Endothelial cell of umbilical vein (primary cell): ENCODE measurements at regions not wholly inside any gene's neighbourhood (a gene's known extent, or its start where the extent isn't known, plus 50 kb on each side); places are given as distances from the start of the nearest gene placed in this dataset.

Experiments
- BruUV-seq: library from RNA; stranded (reverse); fragments of 400-500 nt; replicated peaks from 2 replicates; lab custom pipeline; 2021; lab: Mats Ljungman, UMichigan
- CTCF ChIA-PET: fragments of 300-600, 350-600 bp; sonication (Branson Sonifier 250); formaldehyde crosslinking; loops from one replicate; lab custom pipeline; 2021; ENCODE audit warnings: antibody characterized with exemption, inconsistent platforms; lab: Charles Lee
- POLR2A ChIA-PET: fragments of 300-600, 350-600 bp; sonication (Branson Sonifier 250); formaldehyde crosslinking; loops from one replicate; lab custom pipeline; 2021; ENCODE audit warnings: antibody characterized with exemption, inconsistent platforms; lab: Charles Lee
- DNase-seq: peaks from one replicate; pipeline ENCODE4 v3.0.0-alpha.2; 2011; ENCODE audit warnings: low read depth, low spot score
- FAIRE-seq: peaks from 2 replicates; lab custom pipeline; 2011; peaks lifted over from hg19 to GRCh38; lab: Jason Lieb, UNC
- H2AFZ ChIP-seq: 2 replicates; pipeline ENCODE4 v1.6.0; 2012; ENCODE audit warnings: low read depth, low read length, control low read depth, inconsistent platforms
- H3K27ac ChIP-seq: 2 replicates; pipeline ENCODE4 v1.5.1; 2011; ENCODE audit warnings: low read depth, mild to moderate bottlenecking, control low read depth, low read length, moderate library complexity; ENCODE audit not compliant: insufficient read depth
- H3K27me3 ChIP-seq, 2 experiments: 2 replicates each; pipeline versions ENCODE4 v1.6.0 to v1.6.1; 2011; ENCODE audit warnings: low read length in 2 of 2, mixed read lengths in 1 of 2; ENCODE audit not compliant: control insufficient read depth in 2 of 2, insufficient read depth in 2 of 2
- H3K36me3 ChIP-seq, 2 experiments: 2 replicates in 1 of 2; 3 replicates in 1 of 2; pipeline ENCODE4 v1.5.1; 2011; ENCODE audit warnings: low read length in 2 of 2, mild to moderate bottlenecking in 1 of 2, moderate library complexity in 1 of 2; ENCODE audit not compliant: control insufficient read depth in 2 of 2, insufficient read depth in 2 of 2; ENCODE audit errors: extremely low read depth in 1 of 2
- H3K4me1 ChIP-seq: 3 replicates; pipeline ENCODE4 v1.5.1; 2011; ENCODE audit warnings: mild to moderate bottlenecking, low read length; ENCODE audit not compliant: control insufficient read depth, insufficient read depth; ENCODE audit errors: extremely low read depth
- H3K4me2 ChIP-seq: 2 replicates; pipeline ENCODE4 v1.6.1; 2011; ENCODE audit warnings: low read length, control low read depth, mixed read lengths; ENCODE audit not compliant: insufficient read depth
- H3K4me3 ChIP-seq, 3 experiments: fragments of 200-600 bp in 1 of 3; sonication (generic), shearing (Covaris generic) in 1 of 3; replicated peaks in 1 of 3; 2 replicates each; pipeline ENCODE4 v1.5.1; 2011 to 2016; ENCODE audit warnings: control low read depth in 3 of 3, low read length in 3 of 3, mild to moderate bottlenecking in 2 of 3, inconsistent platforms in 1 of 3, low read depth in 1 of 3, moderate library complexity in 1 of 3; ENCODE audit not compliant: insufficient read depth in 1 of 3
- H3K79me2 ChIP-seq: 2 replicates; pipeline ENCODE4 v1.6.0; 2012; ENCODE audit warnings: low read length, inconsistent platforms; ENCODE audit not compliant: control insufficient read depth, insufficient read depth
- H3K9ac ChIP-seq: replicated peaks from 2 replicates; pipeline ENCODE3; 2011; ENCODE audit warnings: low read length, control low read depth; ENCODE audit not compliant: insufficient read depth; ENCODE audit errors: extremely low read depth
- H3K9me1 ChIP-seq: replicated peaks from 3 replicates; pipeline ENCODE4 v1.6.0; 2011; ENCODE audit warnings: mild to moderate bottlenecking, low read length; ENCODE audit not compliant: control insufficient read depth, insufficient read depth; ENCODE audit errors: extremely low read depth
- H3K9me3 ChIP-seq: replicated peaks from 2 replicates; pipeline ENCODE4 v1.5.1; 2012; ENCODE audit warnings: low read length, inconsistent platforms; ENCODE audit not compliant: control insufficient read depth, insufficient read depth
- H4K20me1 ChIP-seq: replicated peaks from 2 replicates; pipeline ENCODE3; 2011; ENCODE audit warnings: mild to moderate bottlenecking, low read length; ENCODE audit not compliant: control insufficient read depth, insufficient read depth; ENCODE audit errors: extremely low read depth
- CTCF ChIP-seq, 2 donors: IDR thresholded peaks; 1 replicate in 1 of 2; 2 replicates in 1 of 2; pipeline ENCODE4 v1.5.1; 2011; ENCODE audit warnings: low read length in 2 of 2, mild to moderate bottlenecking in 2 of 2, moderate library complexity in 2 of 2, control low read depth in 1 of 2, inconsistent platforms in 1 of 2, low read depth in 1 of 2; ENCODE audit not compliant: insufficient read depth in 1 of 2; ENCODE audit errors: extremely low read depth in 1 of 2
- EZH2 ChIP-seq: IDR thresholded peaks from 2 replicates; pipeline ENCODE4 v1.6.1; 2012; ENCODE audit warnings: borderline replicate concordance, low read depth, mild to moderate bottlenecking, moderate library complexity, low read length, inconsistent platforms; ENCODE audit not compliant: severe bottlenecking
- FOS ChIP-seq: IDR thresholded peaks from 2 replicates; pipeline ENCODE4 v1.6.1; 2011; ENCODE audit warnings: mild to moderate bottlenecking, low read length, moderate library complexity, borderline replicate concordance; ENCODE audit not compliant: insufficient read depth
- GATA2 ChIP-seq: IDR thresholded peaks from 2 replicates; pipeline ENCODE4 v1.7.0; 2011; ENCODE audit warnings: low read depth, mild to moderate bottlenecking, moderate library complexity, mixed read lengths, low read length; ENCODE audit not compliant: insufficient read length, insufficient read depth
- JUN ChIP-seq: IDR thresholded peaks from 2 replicates; pipeline ENCODE4 v1.6.1; 2011; ENCODE audit warnings: borderline replicate concordance, low read depth; ENCODE audit not compliant: insufficient read length, insufficient read depth
- MAX ChIP-seq: IDR thresholded peaks from 2 replicates; pipeline ENCODE4 v1.6.1; 2011; ENCODE audit not compliant: insufficient read depth, insufficient read length
- MYC ChIP-seq: IDR thresholded peaks from one replicate; pipeline ENCODE4 v1.6.1; 2011; ENCODE audit warnings: mild to moderate bottlenecking, low read depth, low read length
- POLR2A ChIP-seq: IDR thresholded peaks from 2 replicates; pipeline ENCODE4 v1.6.1; 2012; ENCODE audit warnings: low read depth, mild to moderate bottlenecking, control low read depth, low read length
- POLR2AphosphoS5 ChIP-seq: IDR thresholded peaks from 2 replicates; pipeline ENCODE4 v1.6.1; 2012; ENCODE audit warnings: low read depth, mild to moderate bottlenecking, control low read depth, low read length, moderate library complexity; ENCODE audit not compliant: insufficient read depth
- dilution Hi-C: fragments of 300-500 bp; cut with MboI; formaldehyde crosslinking; loops from one replicate; pipeline ENCODE4 v1.15.0; 2019; ENCODE audit warnings: low sequenced_read_pairs; ENCODE audit not compliant: extremely low pct_ligation_motif_present
- intact Hi-C: fragments of 100-400 bp; cut with micrococcal nuclease; formaldehyde crosslinking; loops from one replicate; pipeline ENCODE4 v1.10.0; 2022

DNA sequence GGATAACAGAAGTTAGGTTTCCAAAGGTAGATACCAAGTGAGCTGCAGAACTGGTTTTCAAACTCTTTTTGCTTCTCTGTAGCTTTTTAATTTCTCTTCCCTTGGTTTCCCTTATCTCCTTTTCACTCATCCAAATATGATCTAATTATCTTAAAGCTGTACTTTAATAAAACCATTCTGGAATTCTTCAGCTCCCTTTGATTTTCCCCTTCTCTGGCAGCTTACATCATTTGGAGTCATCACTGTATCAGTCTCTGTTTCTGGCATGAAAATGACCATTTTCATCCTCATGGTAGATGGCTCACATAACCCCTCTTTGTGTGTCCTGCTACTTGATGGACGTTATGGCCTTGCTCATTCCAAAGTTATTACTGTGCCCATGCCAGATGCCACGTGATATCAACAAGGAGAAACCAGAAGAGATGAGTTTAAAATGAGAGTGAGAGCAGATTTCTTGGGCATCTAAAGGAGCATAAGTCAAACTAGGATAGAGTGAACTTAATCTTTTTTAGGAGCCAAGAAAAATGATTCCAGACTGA, 620.2 kb downstream of the QKI start:
- no peaks in the 10 kb centered on the region for H3K9me3 ChIP-seq
- H3K27me3 ChIP-seq: no peaks in the 10 kb centered on the region
- intact Hi-C loops (no loop called here), dilution Hi-C loops (no loop called here)
- ChIA-PET POLR2A (no interaction called here), CTCF (no interaction called here)
- no peaks in the 10 kb centered on the region for H4K20me1 ChIP-seq
- H3K27ac ChIP-seq: no peak overlapping the region
- H2AFZ ChIP-seq: no peak overlapping the region
- no peaks in the 10 kb centered on the region for H3K36me3 ChIP-seq
- H3K9ac ChIP-seq: no peak overlapping the region
- BruUV-seq: no TSS peak
- no peak overlapping the region for H3K4me3 ChIP-seq
- no peaks in the 10 kb centered on the region for H3K4me1 ChIP-seq
- no peak for FAIRE-seq
- TF ChIP-seq JUN (no peak), EZH2 (no peak), CTCF (IDR thresholded peaks at IDR 0.05; ENCODE audit: extremely low read depth in 1 of 2, insufficient read depth in 1 of 2, low read depth in 1 of 2, low read length in 2 of 2) (no peak), MAX (no peak), GATA2 (no peak), FOS (no peak), POLR2AphosphoS5 (no peak), MYC (no peak), POLR2A (no peak)
- H3K4me2 ChIP-seq: no peak overlapping the region
- no peak for DNase-seq
- H3K79me2 ChIP-seq: no peaks in the 10 kb centered on the region
- no peaks in the 10 kb centered on the region for H3K9me1 ChIP-seq
